ENCODE measurements at regions not wholly inside any gene's neighbourhood (a gene's known extent, or its start where the extent isn't known, plus 50 kb on each side); places are given as distances from the start of the nearest gene placed in this dataset.

- Mint-ChIP-seq H3K4me1 (no peaks in the 10 kb centered on the region), H3K4me3 (no peak overlapping the region), H3K27ac (no peak overlapping the region), H3K27me3 (ENCODE audit: low read depth) (peaks cover 57% of the 10 kb centered on the region), H3K36me3 (ENCODE audit: low read depth) (no peaks in the 10 kb centered on the region), H3K9me3 (peaks cover 52% of the 10 kb centered on the region)
- no peak for TF ChIP-seq CTCF (IDR thresholded peaks at IDR 0.05; ENCODE audit: unreplicated experiment in 3 of 3)
Observed at GRCh38 chr22:47327241-47327640, 564.8 kb downstream of the TBC1D22A start.

GRCh38 chr22:47325249-47325648 lies 562.8 kb downstream of the TBC1D22A start:
- no peaks in the 10 kb centered on the region for H3K4me1 Mint-ChIP-seq
- peaks cover 45% of the 10 kb centered on the region for H3K27me3 Mint-ChIP-seq (ENCODE audit: low read depth)
- no peak overlapping the region for H3K27ac Mint-ChIP-seq
- no peaks in the 10 kb centered on the region for H3K36me3 Mint-ChIP-seq (ENCODE audit: low read depth)
- TF ChIP-seq CTCF (IDR thresholded peaks at IDR 0.05; ENCODE audit: unreplicated experiment in 3 of 3), result no peak
- H3K9me3 Mint-ChIP-seq, result peaks cover 45% of the 10 kb centered on the region
- H3K4me3 Mint-ChIP-seq, result no peak overlapping the region

GRCh38 chr22:47324435-47324990 lies 562.1 kb downstream of the TBC1D22A start:
- H3K36me3 Mint-ChIP-seq (ENCODE audit: low read depth), result no peaks in the 10 kb centered on the region
- peaks cover 42% of the 10 kb centered on the region for H3K9me3 Mint-ChIP-seq
- no peak overlapping the region for H3K4me3 Mint-ChIP-seq
- peaks cover 42% of the 10 kb centered on the region for H3K27me3 Mint-ChIP-seq (ENCODE audit: low read depth)
- no peak for TF ChIP-seq CTCF (IDR thresholded peaks at IDR 0.05; ENCODE audit: unreplicated experiment in 3 of 3)
- H3K4me1 Mint-ChIP-seq, result no peaks in the 10 kb centered on the region
- no peak overlapping the region for H3K27ac Mint-ChIP-seq

- Mint-ChIP-seq H3K9me3 (peaks cover 37% of the 10 kb centered on the region), H3K4me1 (no peaks in the 10 kb centered on the region), H3K27me3 (ENCODE audit: low read depth) (peaks cover 41% of the 10 kb centered on the region), H3K4me3 (no peak overlapping the region), H3K27ac (no peak overlapping the region), H3K36me3 (ENCODE audit: low read depth) (no peaks in the 10 kb centered on the region)
- no peak for TF ChIP-seq CTCF (IDR thresholded peaks at IDR 0.05; ENCODE audit: unreplicated experiment in 3 of 3)
Observed at GRCh38 chr22:47323518-47323917, 561.1 kb downstream of the TBC1D22A start.

GRCh38 chr22:47322854-47323253 lies 560.4 kb downstream of the TBC1D22A start:
- H3K27ac Mint-ChIP-seq, result no peak overlapping the region
- H3K27me3 Mint-ChIP-seq (ENCODE audit: low read depth), result peaks cover 39% of the 10 kb centered on the region
- peaks cover 39% of the 10 kb centered on the region for H3K9me3 Mint-ChIP-seq
- H3K4me1 Mint-ChIP-seq, result no peaks in the 10 kb centered on the region
- TF ChIP-seq CTCF (IDR thresholded peaks at IDR 0.05; ENCODE audit: unreplicated experiment in 3 of 3), result no peak
- no peaks in the 10 kb centered on the region for H3K36me3 Mint-ChIP-seq (ENCODE audit: low read depth)
- no peak overlapping the region for H3K4me3 Mint-ChIP-seq

- TF ChIP-seq CTCF (IDR thresholded peaks at IDR 0.05; ENCODE audit: unreplicated experiment in 3 of 3), result no peak
- peaks cover 30% of the 10 kb centered on the region for H3K9me3 Mint-ChIP-seq
- H3K4me3 Mint-ChIP-seq, result no peak overlapping the region
- no peaks in the 10 kb centered on the region for H3K36me3 Mint-ChIP-seq (ENCODE audit: low read depth)
- H3K27me3 Mint-ChIP-seq (ENCODE audit: low read depth), result peaks cover 25% of the 10 kb centered on the region
- H3K27ac Mint-ChIP-seq, result no peak overlapping the region
- H3K4me1 Mint-ChIP-seq, result no peaks in the 10 kb centered on the region
Observed at GRCh38 chr22:47320560-47320959, 558.1 kb downstream of the TBC1D22A start.

Data from nephron (organoid).